ENCODE measurements at regions not wholly inside any gene's neighbourhood (a gene's known extent, or its start where the extent isn't known, plus 50 kb on each side); places are given as distances from the start of the nearest gene placed in this dataset.

- FAIRE-seq: no peak
Measured at GRCh38 chr1:208741296-208741695, 497.1 kb upstream of the PLXNA2 start.

GRCh38 chr1:208743361-208743760, 499.2 kb upstream of the PLXNA2 start:
- no peak for FAIRE-seq

GRCh38 chr1:208747979-208748378, 503.8 kb upstream of the PLXNA2 start:
- FAIRE-seq: no peak

GRCh38 chr1:208748387-208749165, 504.4 kb upstream of the PLXNA2 start:
- no peak for FAIRE-seq

- no peak for FAIRE-seq
Measured at GRCh38 chr1:208756339-208756981, 512.3 kb upstream of the PLXNA2 start.

GRCh38 chr1:208757846-208758245, 513.7 kb upstream of the PLXNA2 start:
- no peak for FAIRE-seq

- no peak for FAIRE-seq
Measured at GRCh38 chr1:208759255-208759654, 515.1 kb upstream of the PLXNA2 start.

GRCh38 chr1:208763971-208764370, 519.8 kb upstream of the PLXNA2 start:
- no peak for FAIRE-seq

- no peak for FAIRE-seq
Measured at GRCh38 chr1:208766832-208767231, 522.6 kb upstream of the PLXNA2 start.

- no peak for FAIRE-seq
Measured at GRCh38 chr1:208767816-208768215, 523.6 kb upstream of the PLXNA2 start.

- no peak for FAIRE-seq
Measured at GRCh38 chr1:208772891-208773290, 528.7 kb upstream of the PLXNA2 start.

GRCh38 chr1:208775841-208776240, 531.7 kb upstream of the PLXNA2 start:
- no peak for FAIRE-seq

GRCh38 chr1:208778417-208778816, 534.2 kb upstream of the PLXNA2 start:
- FAIRE-seq: no peak

- FAIRE-seq: no peak
Measured at GRCh38 chr1:208781391-208782045, 537.3 kb upstream of the PLXNA2 start.

GRCh38 chr1:208782186-208782585, 538.0 kb upstream of the PLXNA2 start:
- FAIRE-seq: no peak

GRCh38 chr1:208785629-208786028, 541.4 kb upstream of the PLXNA2 start:
- no peak for FAIRE-seq

GRCh38 chr1:208787219-208787618, 543.0 kb upstream of the PLXNA2 start:
- no peak for FAIRE-seq

GRCh38 chr1:208788013-208788540, 543.9 kb upstream of the PLXNA2 start:
- no peak for FAIRE-seq

GRCh38 chr1:208791456-208791855, 547.3 kb upstream of the PLXNA2 start:
- FAIRE-seq: no peak

- no peak for FAIRE-seq
Measured at GRCh38 chr1:208793861-208794345, 549.7 kb upstream of the PLXNA2 start.

GRCh38 chr1:208799186-208799585, 555.0 kb upstream of the PLXNA2 start:
- FAIRE-seq: no peak

- no peak for FAIRE-seq
Measured at GRCh38 chr1:208803011-208803811, 559.0 kb upstream of the PLXNA2 start.
